Suprapubic skin (tissue), 3 donors: ENCODE measurements at regions not wholly inside any gene's neighbourhood (a gene's known extent, or its start where the extent isn't known, plus 50 kb on each side); places are given as distances from the start of the nearest gene placed in this dataset.

ENCODE experiments used
- EP300 ChIP-seq: sonication (generic); formaldehyde crosslinking; IDR thresholded peaks from one replicate; pipeline ENCODE4 v1.6.1; 2017; ENCODE audit warnings: antibody characterized with exemption
- POLR2A ChIP-seq, 2 donors: fragments of 450-650 bp; IDR thresholded peaks; one replicate each; pipeline ENCODE4 v1.6.1; 2017; ENCODE audit warnings: antibody characterized with exemption in 2 of 2, mild to moderate bottlenecking in 2 of 2, moderate library complexity in 2 of 2
- TF ChIP-seq, protein P1 (sequence below), 2 donors: fragments of 200-600 bp in 1 of 2; fragments of 450-650 bp in 1 of 2; sonication (generic) in 1 of 2; IDR thresholded peaks; one replicate each; pipeline ENCODE4 v1.5.1; 2016 to 2019; ENCODE audit warnings: antibody characterized with exemption in 2 of 2, mild to moderate bottlenecking in 1 of 2, moderate library complexity in 1 of 2

GRCh38 chr9:28899926-28900325 lies 1326.6 kb upstream of the C9orf72 start:
- TF ChIP-seq, protein P1, sequence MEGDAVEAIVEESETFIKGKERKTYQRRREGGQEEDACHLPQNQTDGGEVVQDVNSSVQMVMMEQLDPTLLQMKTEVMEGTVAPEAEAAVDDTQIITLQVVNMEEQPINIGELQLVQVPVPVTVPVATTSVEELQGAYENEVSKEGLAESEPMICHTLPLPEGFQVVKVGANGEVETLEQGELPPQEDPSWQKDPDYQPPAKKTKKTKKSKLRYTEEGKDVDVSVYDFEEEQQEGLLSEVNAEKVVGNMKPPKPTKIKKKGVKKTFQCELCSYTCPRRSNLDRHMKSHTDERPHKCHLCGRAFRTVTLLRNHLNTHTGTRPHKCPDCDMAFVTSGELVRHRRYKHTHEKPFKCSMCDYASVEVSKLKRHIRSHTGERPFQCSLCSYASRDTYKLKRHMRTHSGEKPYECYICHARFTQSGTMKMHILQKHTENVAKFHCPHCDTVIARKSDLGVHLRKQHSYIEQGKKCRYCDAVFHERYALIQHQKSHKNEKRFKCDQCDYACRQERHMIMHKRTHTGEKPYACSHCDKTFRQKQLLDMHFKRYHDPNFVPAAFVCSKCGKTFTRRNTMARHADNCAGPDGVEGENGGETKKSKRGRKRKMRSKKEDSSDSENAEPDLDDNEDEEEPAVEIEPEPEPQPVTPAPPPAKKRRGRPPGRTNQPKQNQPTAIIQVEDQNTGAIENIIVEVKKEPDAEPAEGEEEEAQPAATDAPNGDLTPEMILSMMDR (IDR thresholded peaks at IDR 0.05): no peak
- no peak for TF ChIP-seq EP300
- no peak for TF ChIP-seq POLR2A (IDR thresholded peaks at IDR 0.05)
